Lung (tissue), 11 donors: ENCODE measurements at regions not wholly inside any gene's neighbourhood (a gene's known extent, or its start where the extent isn't known, plus 50 kb on each side); places are given as distances from the start of the nearest gene placed in this dataset.

Source experiments
- ATAC-seq: fragments of 200-7000 bp; cut with Tn5 transposase; one replicate; pipeline ENCODE4 v1.9.1; 2020; ENCODE audit warnings: moderate number of reproducible peaks; ENCODE audit not compliant: insufficient read depth, low FRiP score
- DNase-seq, 3 donors: peaks; one replicate each; pipeline ENCODE4 v3.0.0-alpha.2; 2013 to 2017
- H3K27ac ChIP-seq, 2 donors: one replicate each; pipeline ENCODE4 v1.5.1; 2013; ENCODE audit warnings: mild to moderate bottlenecking in 2 of 2, moderate library complexity in 2 of 2, control low read depth in 1 of 2, inconsistent platforms in 1 of 2, low read depth in 1 of 2, low read length in 1 of 2
- H3K27me3 ChIP-seq, 3 donors: one replicate each; pipeline ENCODE4 v1.5.1; 2013; ENCODE audit warnings: low read length in 2 of 3; ENCODE audit not compliant: control insufficient read depth in 3 of 3, insufficient read depth in 3 of 3
- H3K36me3 ChIP-seq, 4 donors: one replicate each; pipeline ENCODE4 v1.5.1; 2013; ENCODE audit warnings: low read length in 4 of 4, mild to moderate bottlenecking in 1 of 4, moderate library complexity in 1 of 4; ENCODE audit not compliant: control insufficient read depth in 4 of 4, insufficient read depth in 4 of 4
- H3K4me1 ChIP-seq, 5 donors: one replicate each; pipeline ENCODE4 v1.5.1; 2013; ENCODE audit warnings: low read length in 5 of 5, mild to moderate bottlenecking in 2 of 5, moderate library complexity in 1 of 5; ENCODE audit not compliant: control insufficient read depth in 5 of 5, insufficient read depth in 5 of 5
- H3K4me3 ChIP-seq: one replicate; pipeline ENCODE4 v1.5.1; 2013; ENCODE audit warnings: mild to moderate bottlenecking, control low read depth, moderate library complexity
- H3K9ac ChIP-seq, 2 donors: one replicate each; pipeline ENCODE4 v1.5.1; 2013; ENCODE audit warnings: low read length in 2 of 2, control low read depth in 1 of 2; ENCODE audit not compliant: insufficient read depth in 1 of 2
- H3K9me3 ChIP-seq, 4 donors: one replicate each; pipeline ENCODE4 v1.5.1; 2013; ENCODE audit warnings: low read length in 3 of 4, mild to moderate bottlenecking in 1 of 4, moderate library complexity in 1 of 4; ENCODE audit not compliant: control insufficient read depth in 4 of 4, insufficient read depth in 3 of 4
- CTCF ChIP-seq: IDR thresholded peaks from 2 replicates; pipeline ENCODE4 v1.5.1; 2012; ENCODE audit warnings: mild to moderate bottlenecking; ENCODE audit errors: control extremely low read depth, extremely low read depth
- WGBS, 2 donors: extraction: QIAGEN DNeasy Blood & Tissue Kit; methylation state at CpG; one replicate each; pipeline ENCODE4 v1.1.7; 2013; 5-methylcytosine and 5-hydroxymethylcytosine counted together
- donor health status: control.
- donor health status: control.
- donor health status: Bipolar disorder and iron deficiency.
- donor health status: healthy.
- donor health status: DM: yes; HTN: yes; CAD: no.

DNA sequence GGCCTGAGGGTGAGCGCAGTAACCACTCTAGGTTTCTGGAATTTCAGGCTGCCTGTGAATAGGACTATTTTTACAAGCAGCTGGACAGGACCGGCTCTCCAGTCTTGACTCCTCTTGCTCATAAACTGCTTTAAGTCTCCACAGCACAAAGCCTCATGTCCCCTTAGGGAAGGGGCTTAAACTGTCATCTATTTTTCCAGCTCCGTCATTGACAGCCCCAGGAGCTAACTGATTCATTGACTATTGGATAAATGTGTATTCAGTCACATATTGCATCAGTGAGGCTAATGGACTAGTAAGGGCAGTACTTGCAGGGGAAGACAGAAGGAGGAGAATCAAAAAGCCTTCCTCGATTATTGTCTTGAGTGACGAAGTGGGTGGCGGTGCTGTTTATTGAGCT lies 719.4 kb upstream of the ADAMTS16 start:
- no peaks in the 10 kb centered on the region for H3K4me1 ChIP-seq
- ATAC-seq (no peak), DNase-seq (no peak)
- TF ChIP-seq CTCF, result no peak
- H3K27ac ChIP-seq, result no peak overlapping the region
- H3K36me3 ChIP-seq, result no peaks in the 10 kb centered on the region
- no peak overlapping the region for H3K4me3 ChIP-seq
- 76 to 83% methylated on average over 6 of the region's 6 CpGs for WGBS, 2 donors
- peaks cover 0 to 4% (median 0%) of the 10 kb centered on the region in 4 donors for H3K9me3 ChIP-seq
- no peak overlapping the region for H3K9ac ChIP-seq
- no peaks in the 10 kb centered on the region for H3K27me3 ChIP-seq

DNA sequence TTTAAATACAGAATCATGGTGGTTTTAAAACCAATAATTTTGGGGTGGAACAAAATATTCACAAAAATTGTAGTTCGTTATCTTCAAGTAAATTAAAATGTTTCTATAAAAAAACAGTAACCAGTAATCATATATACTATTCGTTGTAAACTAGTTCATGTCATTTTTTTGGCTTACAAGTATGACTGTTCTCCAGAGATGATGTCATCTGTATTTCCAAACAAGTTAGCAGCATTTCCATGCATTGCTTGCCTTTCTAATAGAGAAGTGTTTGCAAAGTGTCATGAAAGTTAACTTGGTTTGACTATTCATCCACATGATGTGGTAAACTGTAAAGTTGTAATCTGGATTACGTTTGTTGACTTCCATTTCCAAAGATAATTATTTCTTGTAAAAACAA lies 717.9 kb upstream of the ADAMTS16 start:
- H3K9ac ChIP-seq, result no peak overlapping the region
- H3K4me1 ChIP-seq, result no peaks in the 10 kb centered on the region
- 58 to 71% methylated on average over 3 of the region's 3 CpGs for WGBS, 2 donors
- no peaks in the 10 kb centered on the region for H3K27me3 ChIP-seq
- H3K27ac ChIP-seq, result no peak overlapping the region
- H3K36me3 ChIP-seq, result no peaks in the 10 kb centered on the region
- H3K9me3 ChIP-seq, result peaks cover 0 to 4% (median 0%) of the 10 kb centered on the region in 4 donors
- H3K4me3 ChIP-seq, result no peak overlapping the region
- no peak for TF ChIP-seq CTCF
- DNase-seq (no peak), ATAC-seq (no peak)

DNA sequence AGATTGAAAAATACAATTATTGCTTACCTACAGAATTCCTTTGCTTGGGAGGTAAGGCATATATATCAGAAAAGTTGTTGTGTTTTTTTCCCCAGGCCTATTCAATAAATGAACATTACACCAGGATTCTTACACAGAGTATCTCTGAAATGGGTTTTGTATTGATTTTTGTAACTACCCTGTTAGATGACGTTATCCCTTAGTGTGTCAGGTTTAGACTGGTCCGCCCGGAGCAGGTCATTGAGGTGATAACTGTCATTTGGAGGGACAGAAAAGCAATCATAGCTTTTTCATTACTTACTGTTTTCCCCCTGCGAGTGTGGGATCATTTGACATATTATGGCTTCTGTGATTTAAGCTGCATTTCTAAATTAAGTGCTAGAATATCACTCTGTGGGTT lies 715.2 kb upstream of the ADAMTS16 start:
- WGBS, 2 donors, result 85 to 90% methylated on average over 4 of the region's 4 CpGs
- ATAC-seq (no peak), DNase-seq (no peak)
- H3K4me3 ChIP-seq, result no peak overlapping the region
- H3K9me3 ChIP-seq, result peaks cover 0 to 4% (median 0%) of the 10 kb centered on the region in 4 donors
- H3K27me3 ChIP-seq, result no peaks in the 10 kb centered on the region
- no peak overlapping the region for H3K27ac ChIP-seq
- H3K9ac ChIP-seq, result no peak overlapping the region
- TF ChIP-seq CTCF, result no peak
- H3K4me1 ChIP-seq, result no peaks in the 10 kb centered on the region
- no peaks in the 10 kb centered on the region for H3K36me3 ChIP-seq

GRCh38 chr5:4440536-4440935 lies 699.6 kb upstream of the ADAMTS16 start:
- Histone ChIP-seq H3K4me3 (no peak overlapping the region), H3K4me1 (no peaks in the 10 kb centered on the region), H3K27ac (no peak overlapping the region), H3K9ac (no peak overlapping the region), H3K27me3 (no peaks in the 10 kb centered on the region), H3K9me3 (peaks cover 0 to 3% (median 0%) of the 10 kb centered on the region in 4 donors), H3K36me3 (no peaks in the 10 kb centered on the region)
- DNase-seq, result no peak
- TF ChIP-seq CTCF, result no peak
- ATAC-seq, result no peak
- WGBS, 2 donors, result 81% methylated on average over 2 of the region's 2 CpGs
